GM20000 (cell line): ENCODE measurements at regions not wholly inside any gene's neighbourhood (a gene's known extent, or its start where the extent isn't known, plus 50 kb on each side); places are given as distances from the start of the nearest gene placed in this dataset.

ENCODE experiments used
- DNase-seq: peaks from one replicate; pipeline ENCODE4 v3.0.0; 2012; ENCODE audit warnings: low spot score
- CTCF ChIP-seq: IDR thresholded peaks from 2 replicates; pipeline ENCODE4 v1.5.1; 2012; ENCODE audit warnings: mild to moderate bottlenecking, control low read depth; ENCODE audit errors: extremely low read depth, missing control alignments

GRCh38 chr2:239589833-239590232, 189.0 kb upstream of the HDAC4 start:
- TF ChIP-seq CTCF, result no peak
- no peak for DNase-seq

GRCh38 chr2:239589270-239589825, 188.5 kb upstream of the HDAC4 start:
- DNase-seq, result no peak
- no peak for TF ChIP-seq CTCF

GRCh38 chr2:239588451-239589269, 187.8 kb upstream of the HDAC4 start:
- no peak for DNase-seq
- TF ChIP-seq CTCF, result no peak

GRCh38 chr2:239587841-239588240, 187.0 kb upstream of the HDAC4 start:
- DNase-seq, result no peak
- TF ChIP-seq CTCF, result no peak

GRCh38 chr2:239587311-239587731, 186.5 kb upstream of the HDAC4 start:
- DNase-seq, result no peak
- no peak for TF ChIP-seq CTCF

- TF ChIP-seq CTCF, result no peak
- DNase-seq, result no peak
These were observed 186.0 kb upstream of the HDAC4 start for GRCh38 chr2:239586651-239587310.

- no peak for TF ChIP-seq CTCF
- no peak for DNase-seq
These were observed 184.6 kb upstream of the HDAC4 start for GRCh38 chr2:239585422-239585821.
